Body of pancreas (tissue), 4 donors: ENCODE measurements at regions not wholly inside any gene's neighbourhood (a gene's known extent, or its start where the extent isn't known, plus 50 kb on each side); places are given as distances from the start of the nearest gene placed in this dataset.

Experiments
- CTCF ChIP-seq, 7 experiments: fragments of 450-650 bp in 4 of 7; fragments of 200-600 bp in 3 of 7; sonication (generic) in 3 of 7; IDR thresholded peaks; one replicate each; pipeline ENCODE4 v1.5.1; 2016 to 2019; ENCODE audit warnings: antibody characterized with exemption in 7 of 7
- POLR2A ChIP-seq, 3 donors: fragments of 450-650 bp; IDR thresholded peaks; one replicate each; pipeline ENCODE4 v1.6.1; 2016; ENCODE audit warnings: antibody characterized with exemption in 3 of 3, mild to moderate bottlenecking in 2 of 3

- no peak for TF ChIP-seq CTCF (IDR thresholded peaks at IDR 0.05)
- TF ChIP-seq POLR2A (IDR thresholded peaks at IDR 0.05) = no peak
Measured at GRCh38 chr10:33669904-33670303, 335.4 kb upstream of the NRP1 start.
